NCI-H82 (cell line): ENCODE measurements at regions not wholly inside any gene's neighbourhood (a gene's known extent, or its start where the extent isn't known, plus 50 kb on each side); places are given as distances from the start of the nearest gene placed in this dataset.

Experiments used
- DNase-seq: peaks from one replicate; lab custom pipeline; 2025; lab: John Stamatoyannopoulos, UW

DNA sequence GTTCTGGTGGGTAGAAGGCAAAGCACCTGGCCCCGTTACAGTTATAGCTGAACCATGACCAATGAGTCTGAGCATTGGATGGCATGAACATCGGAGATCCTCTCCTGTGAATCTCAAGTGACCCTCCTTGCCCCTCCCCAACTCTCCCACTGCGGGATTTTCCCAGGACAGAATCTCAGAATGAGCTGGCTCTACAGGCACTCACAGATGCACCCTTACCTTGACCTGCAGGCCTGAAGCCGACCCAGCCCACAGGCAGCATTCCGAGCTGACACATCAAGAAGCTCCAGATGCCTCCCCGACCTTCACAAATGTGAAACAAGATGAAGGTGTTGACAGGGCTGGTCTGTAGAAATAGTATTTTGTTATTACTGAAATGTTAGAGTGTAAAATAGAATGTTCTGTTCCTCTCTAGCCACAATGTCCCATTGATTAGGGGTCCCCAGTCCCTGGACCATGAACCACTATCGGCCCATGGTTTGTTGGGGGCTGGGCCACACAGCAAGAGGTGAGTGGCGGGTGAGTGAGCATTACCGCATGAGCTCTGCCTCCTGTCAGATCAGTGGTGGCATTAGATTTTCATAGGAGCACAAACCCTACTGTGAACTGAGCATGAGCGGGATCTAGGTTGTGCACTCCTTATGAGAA, 263.4 kb downstream of the AUH start:
- no peak for DNase-seq

DNA sequence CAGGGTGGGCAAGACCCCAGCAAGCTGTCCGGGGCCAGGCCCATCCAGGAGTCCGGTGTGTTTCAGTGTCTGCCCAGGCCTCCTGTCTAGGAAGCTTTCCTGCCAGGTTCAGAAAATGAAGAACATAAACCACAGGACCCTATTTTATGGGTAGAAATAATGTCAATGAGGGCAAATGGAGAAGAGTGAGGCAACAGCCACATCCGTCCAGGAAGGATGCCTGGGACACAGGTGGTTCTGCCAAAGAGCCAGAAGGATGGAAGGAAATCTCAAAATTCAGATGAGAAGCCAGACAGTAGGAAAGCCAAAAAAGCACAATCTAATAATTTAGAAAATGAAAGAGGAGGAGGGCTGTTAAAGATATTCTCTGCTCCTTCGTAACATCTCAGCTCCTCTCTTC, 262.3 kb downstream of the AUH start:
- no peak for DNase-seq

DNA sequence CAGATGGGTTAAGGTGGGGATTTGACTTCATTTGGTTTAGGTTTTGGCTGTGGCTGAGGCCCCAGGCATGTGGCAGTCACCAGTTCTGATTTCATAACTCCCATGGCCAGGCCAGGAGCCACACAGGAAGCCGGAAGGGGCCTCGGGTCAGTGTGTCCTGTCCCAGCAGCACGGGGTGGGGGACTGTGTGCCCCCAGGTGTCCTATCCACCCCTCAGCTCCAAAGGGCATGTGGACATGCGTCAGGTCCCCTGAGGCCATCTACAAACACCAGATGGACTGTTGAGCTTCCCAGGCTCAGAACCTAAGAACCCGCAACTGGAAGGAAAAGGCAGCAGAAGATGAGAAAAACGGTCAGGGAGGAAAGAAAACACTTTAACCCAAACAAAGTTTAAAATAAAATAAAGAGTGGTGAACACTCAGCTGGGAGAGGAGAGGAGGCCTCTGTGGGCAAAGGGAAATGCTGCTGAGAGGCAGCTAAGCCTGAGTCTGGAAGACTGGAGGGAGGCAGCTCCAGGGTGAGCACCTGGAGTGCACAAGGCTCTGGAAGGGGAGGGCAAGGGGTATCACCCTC, 260.8 kb downstream of the AUH start:
- no peak for DNase-seq

DNA sequence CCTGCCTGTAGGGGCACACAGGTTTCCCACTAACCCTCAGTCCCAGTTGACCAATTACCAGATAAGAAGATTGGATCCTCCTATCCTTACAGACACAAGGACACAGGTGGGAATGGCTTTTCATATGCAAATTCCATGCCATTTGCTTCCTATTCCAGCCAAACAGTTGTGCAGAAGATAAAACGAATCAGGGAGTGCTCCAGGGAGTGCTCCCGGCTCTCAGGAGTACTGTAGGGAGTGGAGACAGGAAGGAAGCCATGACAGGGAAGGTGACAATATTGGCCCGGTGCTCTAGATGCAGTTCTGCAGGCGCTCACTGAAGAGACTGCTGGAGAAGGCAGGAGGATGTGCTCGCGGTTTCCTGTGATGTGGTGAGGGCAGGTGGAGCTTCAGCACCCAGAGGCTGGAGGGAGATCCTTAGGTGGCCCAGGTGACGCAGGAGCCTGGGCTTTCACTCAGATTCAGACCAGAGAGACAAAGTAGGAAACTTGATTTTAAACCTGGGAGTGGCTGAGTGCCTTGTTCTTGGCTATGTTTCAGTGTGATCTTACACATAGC, 260.0 kb downstream of the AUH start:
- DNase-seq = no peak

DNA sequence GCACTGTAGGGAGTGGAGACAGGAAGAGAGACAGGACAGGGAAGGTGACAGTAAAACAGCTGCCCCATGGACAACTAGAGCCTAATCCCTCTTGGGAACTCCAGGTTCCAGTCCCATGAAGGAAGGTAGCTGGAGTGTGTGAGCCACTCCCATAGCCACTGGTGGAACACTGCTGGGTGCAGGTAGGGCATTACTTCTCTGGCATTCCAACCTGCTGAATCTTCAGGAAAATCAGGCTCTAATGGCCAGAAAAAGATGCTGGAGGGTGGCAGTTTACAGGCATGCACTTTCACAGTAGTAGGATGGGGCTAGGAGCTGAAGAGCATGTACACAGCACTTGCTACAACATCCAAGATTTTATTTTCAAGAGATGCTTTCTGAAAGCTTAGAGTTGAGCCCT, 259.4 kb downstream of the AUH start:
- DNase-seq = no peak

DNA sequence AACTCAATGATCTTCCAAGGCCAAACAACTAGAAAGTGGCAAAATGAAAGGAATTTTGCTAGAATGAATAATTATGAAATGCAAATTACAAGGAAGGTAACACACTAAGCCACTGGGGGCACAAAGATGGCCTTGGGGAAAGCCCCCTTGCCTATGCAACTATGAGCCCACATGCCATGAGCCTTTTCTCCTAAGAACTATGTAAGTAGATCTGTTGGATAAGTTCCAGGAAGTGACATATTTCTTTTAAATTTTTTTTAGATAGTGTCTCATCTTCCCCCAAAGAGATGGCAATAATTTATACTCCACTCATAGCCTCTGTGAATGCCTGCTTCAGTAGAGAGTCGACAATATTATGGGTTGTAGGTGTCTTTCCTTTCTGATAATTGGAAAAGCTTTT, 257.8 kb downstream of the AUH start:
- no peak for DNase-seq

DNA sequence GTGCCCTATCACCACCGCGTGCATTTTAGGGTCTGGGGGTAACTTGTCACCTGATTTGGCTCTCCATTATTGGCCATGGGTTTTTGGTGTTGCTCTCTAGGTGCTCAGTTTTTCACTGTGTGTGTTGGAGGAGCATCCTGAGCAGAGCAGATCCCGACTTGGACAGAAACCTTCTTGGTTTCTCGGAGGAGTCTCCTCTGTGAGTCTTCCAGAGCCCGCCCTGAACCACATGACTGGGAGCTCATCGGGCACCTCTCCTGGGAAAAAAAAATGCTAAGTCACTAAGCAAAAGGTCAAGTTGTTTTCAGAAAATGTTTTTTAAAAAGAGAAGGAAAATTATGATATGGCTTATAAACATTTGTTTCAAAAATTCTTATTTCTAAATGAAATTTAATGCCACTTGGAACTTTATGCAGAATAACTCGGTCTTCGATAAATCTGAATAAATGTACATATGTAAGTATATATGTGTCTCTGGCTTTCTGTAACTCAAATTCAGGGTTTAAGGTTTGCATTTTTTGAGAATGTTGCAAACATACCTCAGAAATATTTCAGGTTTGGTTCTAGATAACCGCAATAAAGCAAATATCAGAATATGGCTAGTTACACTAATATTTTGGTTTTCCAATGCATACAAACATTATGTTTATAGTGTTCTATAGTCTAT, 255.2 kb downstream of the AUH start:
- DNase-seq = no peak

DNA sequence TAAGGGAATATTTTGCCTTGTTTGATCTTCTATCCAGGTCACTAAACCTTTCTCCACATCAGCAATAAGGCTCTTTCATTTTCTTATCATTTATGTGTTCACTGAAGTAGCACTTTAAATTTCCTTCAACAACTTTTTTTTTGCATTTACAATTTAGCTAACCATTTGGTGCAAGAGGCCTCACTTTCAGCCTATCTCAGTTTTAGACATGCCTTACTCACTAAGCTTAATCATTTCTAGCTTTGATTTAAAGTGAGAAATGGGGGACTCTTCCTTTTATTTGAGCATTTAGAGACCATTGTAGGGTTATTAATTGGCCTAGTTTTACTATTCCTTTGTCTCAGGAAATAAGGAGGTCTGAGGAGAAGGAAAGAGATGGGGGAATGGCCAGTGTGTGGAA, 250.5 kb downstream of the AUH start:
- DNase-seq = no peak

DNA sequence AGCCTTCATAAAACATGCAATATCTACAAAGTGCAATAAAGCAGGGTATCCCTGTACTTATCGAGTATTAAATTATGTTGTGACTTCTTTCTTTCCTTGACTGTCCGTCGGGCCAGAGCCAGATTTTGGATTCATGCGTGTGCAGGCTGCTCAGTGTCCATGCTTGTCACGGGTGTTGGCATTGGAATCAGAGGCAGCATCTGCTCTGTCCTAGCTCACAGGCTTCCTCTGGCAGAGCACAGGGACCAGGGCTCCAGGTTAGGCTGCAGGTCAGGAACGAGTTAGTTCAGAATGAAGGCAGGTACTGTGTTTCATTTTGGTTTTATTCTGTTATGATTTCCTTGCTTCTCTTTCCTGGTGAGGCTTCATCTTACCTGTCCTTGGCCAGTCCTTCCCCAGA, 249.8 kb downstream of the AUH start:
- no peak for DNase-seq

DNA sequence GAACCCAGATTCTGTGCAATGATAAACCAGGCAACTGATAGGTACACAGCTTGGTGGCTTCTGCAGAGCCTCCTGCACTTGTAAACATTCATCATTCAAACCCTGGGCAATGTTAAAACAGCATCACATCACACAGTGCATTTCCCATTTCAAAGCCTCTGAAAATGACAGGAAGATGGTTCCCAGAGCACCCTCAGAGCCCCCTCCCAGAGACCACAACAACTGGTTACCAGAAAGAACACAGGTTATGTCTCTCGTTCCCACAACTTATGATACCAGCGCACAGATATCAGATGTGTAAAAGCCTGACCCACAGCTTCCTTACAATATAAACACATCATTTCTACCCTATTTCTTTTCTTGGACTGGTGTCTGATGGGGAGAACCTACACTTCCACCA, 248.7 kb downstream of the AUH start:
- DNase-seq = no peak

DNA sequence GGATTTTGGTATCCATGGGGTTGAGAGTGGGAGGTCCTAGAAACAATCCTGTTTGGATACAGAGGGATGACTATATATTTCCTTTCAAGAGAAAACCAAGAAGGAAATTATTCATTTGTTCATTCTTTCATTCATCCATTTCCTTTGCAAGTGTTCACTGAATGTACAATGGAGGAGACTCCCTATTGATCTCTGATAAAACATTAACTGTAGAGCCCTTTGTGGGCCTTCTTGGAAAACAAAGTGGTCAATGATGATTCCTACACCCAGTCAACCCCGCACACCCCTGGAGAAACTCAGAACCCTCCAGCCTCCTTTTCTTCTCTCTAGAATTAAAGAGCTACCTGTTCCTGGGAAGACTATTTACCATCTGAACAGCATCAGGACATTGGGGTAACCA, 247.3 kb downstream of the AUH start:
- DNase-seq = no peak

DNA sequence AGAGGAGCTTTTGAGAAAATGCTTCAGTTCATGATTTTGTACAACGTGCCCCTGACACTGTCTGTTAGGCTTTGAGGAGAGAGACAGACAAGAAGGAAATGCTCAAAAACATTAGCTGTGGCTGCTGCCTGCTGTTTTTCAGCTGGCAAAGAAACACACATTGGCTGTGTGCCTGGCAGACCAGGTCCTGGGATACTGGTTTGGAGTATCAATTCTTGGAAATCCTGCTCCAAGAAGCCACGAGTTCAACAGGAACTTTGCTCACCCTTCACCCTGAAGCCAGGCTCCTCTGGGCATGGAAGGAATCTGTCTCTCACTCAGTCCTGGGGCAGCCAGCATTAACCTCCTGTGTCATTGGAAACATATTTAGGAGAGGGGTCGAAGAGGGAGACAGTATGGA, 245.5 kb downstream of the AUH start:
- no peak for DNase-seq

DNA sequence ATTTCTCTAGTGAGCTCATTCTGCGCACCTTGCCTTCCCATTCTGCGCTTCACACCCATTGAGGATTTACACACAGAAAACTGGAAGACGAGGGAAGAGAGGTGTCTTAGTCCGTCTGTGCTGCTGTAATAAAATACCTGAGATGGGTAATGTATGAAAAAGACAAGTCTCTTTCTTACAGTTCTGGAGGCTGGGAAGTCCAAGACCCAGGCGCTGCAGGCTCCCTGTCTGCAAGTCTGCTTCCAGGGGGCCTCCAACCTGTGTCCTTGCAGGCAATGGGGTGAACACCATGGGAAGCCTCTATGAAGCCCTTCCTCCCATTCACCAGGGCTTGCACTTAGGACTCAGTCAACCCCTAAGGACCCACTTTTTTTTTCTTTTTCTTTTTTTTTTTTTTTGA, 245.0 kb downstream of the AUH start:
- no peak for DNase-seq

DNA sequence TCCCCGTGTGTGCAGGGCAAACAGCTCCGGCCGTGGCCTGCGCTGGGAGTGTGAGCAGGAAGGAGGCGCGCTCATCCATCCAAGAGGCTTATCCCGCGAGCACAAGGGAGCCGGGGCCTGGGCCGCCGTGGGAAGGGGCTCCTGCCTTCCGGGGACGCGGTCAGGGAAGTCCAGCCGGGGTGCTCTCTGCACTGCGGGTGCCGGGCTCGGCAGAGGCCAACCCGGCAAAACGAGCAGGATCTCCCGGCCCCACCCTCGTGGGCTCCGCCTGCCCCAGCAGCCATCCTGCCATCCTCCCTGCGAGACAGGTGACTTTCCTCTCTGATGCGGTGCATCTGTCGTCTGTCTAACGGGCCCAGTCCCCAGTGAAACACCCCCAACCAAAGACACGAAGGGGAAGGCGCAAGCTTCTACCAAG, 244.2 kb downstream of the AUH start:
- DNase-seq = no peak

DNA sequence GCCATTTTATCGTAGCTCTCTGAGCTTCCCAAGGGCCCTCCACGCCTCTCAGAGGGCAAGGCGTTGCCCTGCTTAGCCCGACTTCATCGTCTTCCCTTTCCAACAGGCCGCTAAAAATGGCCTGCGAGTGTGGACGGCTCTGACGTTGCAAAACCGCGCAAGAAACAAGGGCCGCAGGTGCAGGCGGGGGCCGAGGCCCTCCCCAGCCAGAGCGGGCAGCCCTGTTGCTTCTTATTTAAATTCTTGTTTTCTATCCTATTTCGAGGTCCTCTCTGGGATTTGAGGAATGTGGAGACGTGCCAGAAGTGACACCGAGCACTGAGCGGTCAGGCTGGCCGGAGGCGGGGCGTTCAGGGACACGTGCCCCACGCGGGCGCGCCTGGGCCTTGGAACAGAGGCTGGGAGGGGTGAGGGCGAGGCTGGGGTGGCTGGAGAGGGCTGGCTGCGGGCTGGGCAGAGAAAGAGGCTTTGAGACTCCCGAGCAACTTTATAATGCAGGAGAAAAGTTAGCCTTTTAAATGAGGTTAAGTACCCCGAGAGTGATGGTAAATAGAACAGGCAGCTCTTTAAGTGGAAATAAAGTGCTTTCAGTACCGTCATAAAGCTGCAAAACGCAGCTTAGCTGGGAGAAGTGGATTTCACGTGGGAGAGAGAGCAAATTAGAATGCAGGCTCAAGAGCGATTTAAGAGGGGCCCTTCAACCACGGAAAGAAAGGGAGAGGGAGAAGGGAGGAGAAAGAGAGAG, 243.6 kb downstream of the AUH start:
- DNase-seq = peak; percentile 3

DNA sequence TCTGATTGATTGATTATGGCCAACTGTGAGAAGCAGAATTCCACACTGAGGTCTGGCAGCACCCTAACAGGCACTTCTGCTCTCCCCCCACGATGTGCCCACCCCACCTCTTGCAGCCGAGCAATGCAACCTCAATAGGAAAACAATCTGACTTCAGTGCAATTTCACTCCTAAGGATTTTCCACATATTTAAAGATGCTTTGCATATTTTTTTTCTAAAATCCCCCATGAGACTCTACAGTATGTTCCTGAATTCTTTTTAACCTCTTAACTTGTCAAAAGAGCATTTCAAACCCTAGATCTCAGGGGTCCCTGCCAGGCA, 243.1 kb downstream of the AUH start:
- no peak for DNase-seq

DNA sequence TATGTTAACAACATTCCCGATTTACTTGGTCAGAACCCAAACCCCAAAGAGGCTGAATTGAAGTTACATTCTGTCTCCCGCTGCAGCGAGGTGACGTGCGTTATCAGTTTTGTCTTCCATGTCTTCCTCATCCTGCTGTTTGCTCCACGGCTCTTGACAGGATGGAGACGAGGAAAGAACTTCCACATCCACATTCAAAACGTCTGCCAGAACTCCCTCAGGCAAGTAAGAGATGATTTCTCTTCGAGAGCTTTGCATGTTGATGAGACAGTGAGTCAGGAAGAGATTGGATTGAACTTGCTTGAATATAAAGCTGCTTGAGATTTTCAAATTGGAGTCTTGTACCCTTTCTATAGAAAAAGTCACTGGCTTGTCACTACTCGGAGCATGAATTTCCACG, 242.6 kb downstream of the AUH start:
- DNase-seq = no peak

DNA sequence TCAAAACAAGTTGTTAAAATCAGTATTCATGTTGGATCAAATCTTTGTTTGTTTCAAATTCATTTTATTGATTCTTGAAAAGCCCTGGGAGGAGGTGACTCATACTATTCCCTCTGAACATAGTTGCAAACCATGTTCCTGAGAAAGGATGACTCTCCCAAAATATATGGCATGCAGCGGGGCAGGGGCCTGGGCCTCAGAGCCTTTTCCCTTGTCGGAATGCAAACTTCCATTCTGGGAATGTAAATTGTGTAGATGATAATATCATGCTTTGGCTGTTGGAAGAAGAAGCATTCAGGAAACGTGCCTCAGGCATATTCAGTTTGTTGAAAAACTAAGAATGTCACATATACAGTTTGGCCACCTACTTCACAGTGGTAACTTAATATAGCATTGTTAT, 242.0 kb downstream of the AUH start:
- no peak for DNase-seq

DNA sequence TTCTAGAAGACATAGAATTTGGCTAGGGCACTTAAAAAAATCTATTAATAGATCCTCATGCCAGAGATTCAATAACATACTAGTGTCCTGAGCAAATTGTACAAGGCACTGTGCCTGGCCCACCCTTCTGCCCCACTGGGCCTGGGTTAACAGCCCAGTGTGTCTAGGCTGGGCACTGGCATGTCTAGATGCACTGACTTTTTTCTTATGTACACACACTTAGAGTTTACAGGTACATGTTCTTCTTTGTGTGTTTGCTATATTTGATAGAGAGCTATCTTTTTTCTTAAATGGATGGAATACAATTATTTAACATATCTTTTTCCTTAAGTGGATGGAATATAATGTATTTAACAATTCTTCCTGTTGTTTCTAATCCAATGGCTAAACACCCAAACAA, 241.5 kb downstream of the AUH start:
- no peak for DNase-seq

DNA sequence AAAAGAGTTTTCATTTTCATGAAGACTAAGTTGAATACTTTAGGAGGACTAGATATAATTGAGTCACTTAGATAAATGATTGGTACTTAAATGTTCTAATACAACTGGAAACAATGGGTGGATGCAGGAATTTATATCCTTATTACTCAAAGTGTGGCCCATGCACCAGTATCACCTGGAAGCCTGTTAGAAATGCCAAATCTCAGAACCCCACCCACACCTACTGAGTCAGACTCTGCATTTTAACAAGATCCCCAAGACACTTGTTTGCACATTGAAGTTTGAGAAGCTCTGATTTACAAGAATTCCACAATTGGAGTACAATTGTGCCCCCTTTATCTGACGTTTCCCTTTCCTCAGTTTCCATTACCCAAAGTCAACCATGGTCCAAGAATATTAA, 239.0 kb downstream of the AUH start:
- no peak for DNase-seq

DNA sequence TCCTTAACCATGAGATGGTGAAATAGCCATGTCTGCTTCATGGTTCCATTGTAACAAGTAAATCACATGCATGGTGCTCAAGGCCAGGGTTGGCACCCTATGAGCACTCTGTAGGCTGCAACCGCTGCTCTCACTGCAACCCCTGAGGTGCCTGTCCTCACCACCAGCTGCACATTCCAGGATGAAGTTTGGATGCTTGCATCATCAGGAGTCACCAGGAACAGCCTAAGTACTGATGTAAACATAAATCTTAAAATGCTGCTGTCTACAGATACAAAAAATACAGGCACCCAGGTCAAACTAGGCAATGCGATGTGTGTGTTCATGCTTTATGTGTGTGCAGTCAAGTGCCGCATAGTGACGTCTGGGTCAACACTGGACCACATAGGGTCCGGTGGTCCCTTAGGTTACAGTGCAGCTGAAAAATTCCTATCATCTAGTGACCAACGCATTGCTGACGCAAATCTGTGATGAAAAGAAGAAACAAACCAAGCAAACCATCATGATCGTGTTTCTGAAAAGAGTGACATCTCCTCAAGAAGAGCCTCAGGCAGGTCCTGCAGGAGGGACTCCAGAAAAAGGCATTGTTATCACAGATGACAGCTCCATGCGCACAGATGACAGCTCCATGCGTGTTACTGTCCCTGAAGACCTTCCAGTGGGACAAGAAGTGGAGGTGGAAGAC, 234.8 kb downstream of the AUH start:
- DNase-seq = no peak

DNA sequence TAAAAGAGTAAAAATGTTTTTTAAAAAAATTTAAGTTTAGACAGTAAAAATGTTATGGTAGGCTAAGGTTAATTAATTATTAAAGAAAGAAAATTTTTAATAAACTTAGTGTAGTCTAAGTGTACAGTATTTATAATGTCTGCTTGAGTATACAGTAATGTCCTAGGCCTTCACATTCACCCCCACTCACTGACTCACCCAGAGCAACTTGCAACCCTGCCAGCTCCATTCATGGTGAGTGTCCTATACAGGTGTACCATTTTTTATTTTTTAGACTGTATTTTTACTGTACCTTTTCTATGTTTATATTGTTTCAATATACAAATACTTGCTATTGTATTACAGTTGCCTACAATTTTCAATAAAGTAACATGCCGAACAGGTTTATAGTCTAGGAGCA, 234.1 kb downstream of the AUH start:
- no peak for DNase-seq
